ENCODE measurements at regions not wholly inside any gene's neighbourhood (a gene's known extent, or its start where the extent isn't known, plus 50 kb on each side); places are given as distances from the start of the nearest gene placed in this dataset.

DNA sequence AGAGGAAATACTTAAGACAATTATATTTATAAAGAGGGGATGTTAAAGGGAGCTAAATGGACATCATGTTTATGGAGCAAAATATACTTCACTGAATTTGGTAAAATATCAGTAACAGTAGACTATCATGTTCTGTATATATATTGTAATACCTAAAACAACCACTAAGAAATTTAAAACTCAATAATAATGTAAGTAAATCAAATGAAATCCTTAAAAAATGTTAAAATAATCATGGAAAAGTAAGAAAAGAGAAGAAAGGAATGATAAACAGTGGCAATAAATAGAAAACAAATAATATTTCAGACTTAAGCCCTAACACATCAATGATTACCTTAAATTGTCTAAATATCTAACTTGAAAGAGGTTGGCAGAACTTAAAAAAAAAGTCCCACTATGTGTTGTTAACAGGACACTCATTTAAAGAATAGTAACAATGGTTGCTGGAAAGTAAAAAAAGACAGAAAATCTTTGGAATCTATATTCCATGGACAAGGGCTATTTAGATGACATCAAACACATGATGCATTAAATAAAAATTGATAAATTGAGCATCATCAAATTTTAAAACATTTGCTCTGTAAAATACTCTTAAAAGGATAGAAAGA lies 842.2 kb upstream of the MAP3K7 start:
- H3K27ac Mint-ChIP-seq, result no peak overlapping the region
- no peak for ATAC-seq
- no peaks in the 10 kb centered on the region for H3K36me3 Mint-ChIP-seq (ENCODE audit: low read depth)
- H3K27me3 Mint-ChIP-seq, result no peaks in the 10 kb centered on the region
- peaks cover 5% of the 10 kb centered on the region for H3K9me3 Mint-ChIP-seq
- DNase-seq, result no peak
- no peaks in the 10 kb centered on the region for H3K4me1 Mint-ChIP-seq
- H3K4me3 Mint-ChIP-seq, result no peak overlapping the region

DNA sequence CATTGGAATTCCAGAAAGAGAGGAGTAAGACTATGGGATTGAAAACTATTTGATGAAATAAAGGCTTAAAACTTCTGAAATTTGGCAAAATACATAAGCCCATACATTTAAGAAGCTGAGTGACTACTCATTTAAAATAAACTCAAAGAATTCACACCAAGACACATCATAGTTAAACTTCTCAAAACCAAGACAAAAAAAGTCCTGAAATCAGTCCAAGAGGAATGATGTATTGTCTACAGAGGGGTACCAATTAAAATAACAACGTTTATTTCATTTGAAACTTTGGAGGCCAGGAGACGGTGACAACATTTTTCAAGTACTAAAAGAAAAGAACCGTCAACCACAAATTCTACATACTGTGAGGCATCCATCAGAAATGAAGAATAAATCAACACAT lies 841.4 kb upstream of the MAP3K7 start:
- H3K27ac Mint-ChIP-seq, result no peak overlapping the region
- no peaks in the 10 kb centered on the region for H3K27me3 Mint-ChIP-seq
- no peaks in the 10 kb centered on the region for H3K4me1 Mint-ChIP-seq
- ATAC-seq (no peak), DNase-seq (no peak)
- H3K36me3 Mint-ChIP-seq (ENCODE audit: low read depth), result no peaks in the 10 kb centered on the region
- peaks cover 6% of the 10 kb centered on the region for H3K9me3 Mint-ChIP-seq
- H3K4me3 Mint-ChIP-seq, result no peak overlapping the region

DNA sequence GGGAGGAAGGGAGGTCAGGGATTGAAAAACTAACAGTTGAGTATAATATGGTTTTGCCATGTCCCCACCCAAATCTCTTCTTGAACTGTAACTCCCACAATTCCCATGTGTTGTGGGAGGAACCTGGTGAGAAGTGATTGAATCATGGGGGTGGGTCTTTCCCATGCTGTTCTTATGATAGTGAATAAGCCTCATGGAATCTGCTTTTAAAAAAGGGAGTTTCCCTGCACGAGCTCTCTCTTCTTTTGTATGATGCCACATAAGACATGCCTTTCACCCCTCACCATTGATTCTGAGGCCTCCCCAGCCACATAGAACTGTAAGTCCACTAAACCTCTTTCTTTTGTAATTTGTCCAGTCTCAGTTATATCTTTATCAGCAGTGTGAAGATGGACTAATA lies 833.4 kb upstream of the MAP3K7 start:
- Mint-ChIP-seq H3K9me3 (peaks cover 15% of the 10 kb centered on the region), H3K36me3 (ENCODE audit: low read depth) (no peaks in the 10 kb centered on the region), H3K27me3 (no peaks in the 10 kb centered on the region), H3K27ac (no peak overlapping the region), H3K4me3 (no peak overlapping the region), H3K4me1 (no peaks in the 10 kb centered on the region)
- DNase-seq (no peak), ATAC-seq (no peak)

DNA sequence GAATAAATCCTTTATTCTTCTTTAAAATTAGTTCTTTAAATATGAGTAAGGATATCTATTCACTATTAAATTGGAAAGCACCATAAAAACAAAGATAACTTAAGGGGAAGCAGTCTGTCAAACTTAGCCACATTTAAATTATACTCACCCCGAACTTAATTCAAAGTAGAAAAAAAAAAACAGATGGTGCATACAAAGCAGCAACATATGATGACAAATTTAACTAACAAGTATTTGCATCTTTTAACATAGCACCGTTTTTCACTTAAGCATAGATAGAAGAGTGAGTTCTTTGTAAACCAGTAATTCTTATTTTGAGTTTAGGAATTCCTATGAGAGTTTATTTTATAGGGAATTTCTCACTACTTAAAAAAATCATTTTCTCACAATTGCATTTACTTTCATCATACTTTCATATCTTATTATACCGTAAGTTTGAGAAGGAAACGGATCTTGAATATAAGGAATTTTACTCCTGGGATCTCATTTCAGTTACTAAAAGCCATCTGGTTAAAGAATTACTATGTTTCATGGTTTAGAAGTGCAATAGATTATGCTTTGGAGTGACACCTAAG lies 828.2 kb upstream of the MAP3K7 start:
- H3K4me1 Mint-ChIP-seq, result no peaks in the 10 kb centered on the region
- H3K4me3 Mint-ChIP-seq, result no peak overlapping the region
- no peak for DNase-seq
- H3K36me3 Mint-ChIP-seq (ENCODE audit: low read depth), result no peaks in the 10 kb centered on the region
- no peak overlapping the region for H3K27ac Mint-ChIP-seq
- no peak for ATAC-seq
- H3K27me3 Mint-ChIP-seq, result no peaks in the 10 kb centered on the region
- H3K9me3 Mint-ChIP-seq, result peaks cover 8% of the 10 kb centered on the region

DNA sequence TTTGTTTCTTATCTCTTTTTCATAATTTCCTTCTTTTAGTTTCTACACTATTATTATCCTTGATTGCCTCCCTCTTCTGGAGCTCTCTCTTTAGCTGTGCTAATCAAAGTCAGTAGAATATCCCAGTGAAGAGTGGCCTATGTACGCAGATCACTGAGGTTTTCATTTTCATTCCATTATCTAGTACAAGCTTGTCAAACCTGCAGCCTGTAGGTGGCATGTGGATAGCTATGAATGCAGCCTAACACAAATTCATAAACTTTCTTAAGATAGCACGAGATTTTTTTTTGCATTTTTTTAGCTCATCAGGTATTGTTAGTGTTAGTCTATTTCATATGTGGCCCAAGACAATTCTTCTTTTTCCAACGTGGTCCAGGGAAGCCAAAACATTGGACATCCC lies 825.7 kb upstream of the MAP3K7 start:
- H3K9me3 Mint-ChIP-seq, result peaks cover 4% of the 10 kb centered on the region

DNA sequence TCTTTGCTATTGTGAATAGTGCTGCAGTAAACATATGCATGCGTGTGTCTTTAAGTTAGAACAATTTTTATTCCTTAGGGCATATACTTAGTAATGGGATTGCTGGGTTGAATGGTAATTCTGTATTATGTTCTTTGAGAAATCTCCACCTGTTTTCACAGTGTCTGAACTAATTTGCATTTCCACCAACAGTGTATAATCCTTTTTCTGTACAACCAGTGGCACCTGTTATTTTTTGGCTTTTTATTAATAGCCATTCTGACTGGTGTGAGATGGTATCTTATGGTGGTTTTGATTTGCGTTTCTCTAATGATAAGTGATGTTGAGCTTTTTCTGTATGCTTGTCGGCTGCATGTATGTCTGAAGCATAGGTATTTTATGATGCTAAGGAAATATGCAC lies 820.8 kb upstream of the MAP3K7 start:
- Mint-ChIP-seq H3K9me3 (peaks cover 15% of the 10 kb centered on the region), H3K27ac (no peak overlapping the region), H3K4me1 (no peaks in the 10 kb centered on the region), H3K36me3 (ENCODE audit: low read depth) (no peaks in the 10 kb centered on the region), H3K27me3 (no peaks in the 10 kb centered on the region), H3K4me3 (no peak overlapping the region)
- no peak for DNase-seq
- ATAC-seq, result no peak

More for the DNA sequence above, 825.7 kb upstream of the MAP3K7 start:
- no peak for ATAC-seq
- Mint-ChIP-seq H3K36me3 (ENCODE audit: low read depth) (no peaks in the 10 kb centered on the region), H3K27me3 (no peaks in the 10 kb centered on the region), H3K4me3 (no peak overlapping the region), H3K27ac (no peak overlapping the region), H3K4me1 (no peaks in the 10 kb centered on the region)
- no peak for DNase-seq

DNA sequence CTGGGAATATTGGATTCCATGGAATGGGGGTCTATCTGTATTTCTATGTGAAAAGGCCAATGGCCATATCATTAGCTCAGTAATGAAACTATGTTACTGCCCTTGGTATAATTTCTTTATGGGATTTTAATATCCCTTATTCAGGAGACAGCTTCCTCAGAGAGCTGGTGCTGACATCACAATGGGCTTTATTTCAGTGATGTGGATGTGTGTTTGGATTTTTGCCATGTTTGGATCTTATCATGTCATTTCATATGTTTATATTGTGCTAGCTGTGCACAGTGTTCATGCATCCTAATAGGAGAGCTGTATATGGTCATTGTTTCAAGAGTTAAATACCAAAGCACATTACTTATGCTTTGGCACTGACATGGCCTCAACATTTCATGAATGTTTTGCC lies 806.1 kb upstream of the MAP3K7 start:
- Mint-ChIP-seq H3K27me3 (no peaks in the 10 kb centered on the region), H3K4me1 (no peaks in the 10 kb centered on the region), H3K9me3 (peaks cover 9% of the 10 kb centered on the region), H3K27ac (no peak overlapping the region), H3K36me3 (ENCODE audit: low read depth) (no peaks in the 10 kb centered on the region), H3K4me3 (no peak overlapping the region)
- no peak for DNase-seq
- no peak for ATAC-seq

DNA sequence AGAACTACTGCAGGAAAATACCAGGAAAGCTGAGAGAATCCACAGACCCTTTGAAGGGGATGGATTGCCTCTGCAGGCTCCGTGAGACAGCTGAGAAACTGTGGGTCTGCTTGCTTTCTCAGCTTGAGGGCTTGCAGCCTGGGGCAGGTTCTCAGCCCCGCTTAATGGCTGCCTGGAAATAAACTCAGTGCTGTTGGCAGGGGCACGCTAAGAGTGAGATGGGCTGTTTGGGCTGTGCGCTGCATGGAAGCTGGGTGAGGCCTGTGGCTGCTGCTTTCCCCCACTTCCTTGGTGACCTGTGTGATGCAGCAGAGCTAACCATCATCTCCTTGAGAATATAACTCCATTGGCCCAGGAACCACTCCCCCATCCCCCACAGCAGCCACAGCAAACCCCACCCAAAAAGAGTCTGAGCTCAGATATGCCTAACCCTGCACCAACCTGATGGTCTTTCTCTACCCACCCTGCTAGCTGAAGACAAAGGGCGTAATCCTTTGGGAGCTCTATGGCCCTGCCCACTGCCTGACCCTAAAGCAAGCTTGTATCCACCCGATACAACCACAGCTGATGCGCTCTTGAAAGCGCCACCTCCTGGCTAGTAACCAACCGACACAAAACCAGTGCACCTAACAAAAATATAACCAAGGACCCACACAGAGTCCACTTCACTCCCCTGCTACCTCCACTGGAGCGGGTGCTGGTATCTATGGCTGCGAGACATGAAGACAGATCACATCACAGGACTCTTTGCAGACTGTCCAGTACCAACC lies 800.6 kb upstream of the MAP3K7 start:
- no peaks in the 10 kb centered on the region for H3K36me3 Mint-ChIP-seq (ENCODE audit: low read depth)
- H3K27me3 Mint-ChIP-seq, result no peaks in the 10 kb centered on the region
- H3K9me3 Mint-ChIP-seq, result peaks cover 19% of the 10 kb centered on the region
- DNase-seq, result no peak
- no peaks in the 10 kb centered on the region for H3K4me1 Mint-ChIP-seq
- no peak overlapping the region for H3K4me3 Mint-ChIP-seq
- H3K27ac Mint-ChIP-seq, result no peak overlapping the region
- no peak for ATAC-seq

DNA sequence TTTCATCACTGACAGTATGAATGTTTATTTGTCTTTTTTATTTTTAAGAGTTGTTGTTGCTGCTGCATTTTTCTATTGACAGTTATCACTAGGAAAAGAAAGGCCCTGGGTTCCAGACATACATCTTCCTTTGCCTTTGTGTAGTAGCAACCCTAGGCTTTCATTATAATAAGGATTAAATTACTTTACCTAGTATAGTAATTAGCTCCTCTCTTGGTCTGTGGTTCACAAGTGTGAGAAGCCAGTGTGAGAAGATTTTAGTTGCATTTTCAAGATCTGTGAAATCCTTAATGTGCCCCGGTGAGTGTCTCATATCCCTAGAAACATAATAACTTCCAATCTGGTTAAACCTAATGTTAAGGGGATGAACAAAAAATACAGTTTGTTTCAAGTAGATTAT lies 799.3 kb upstream of the MAP3K7 start:
- H3K27ac Mint-ChIP-seq, result no peak overlapping the region
- H3K36me3 Mint-ChIP-seq (ENCODE audit: low read depth), result no peaks in the 10 kb centered on the region
- ATAC-seq (no peak), DNase-seq (no peak)
- peaks cover 19% of the 10 kb centered on the region for H3K9me3 Mint-ChIP-seq
- no peak overlapping the region for H3K4me3 Mint-ChIP-seq
- no peaks in the 10 kb centered on the region for H3K4me1 Mint-ChIP-seq
- no peaks in the 10 kb centered on the region for H3K27me3 Mint-ChIP-seq

DNA sequence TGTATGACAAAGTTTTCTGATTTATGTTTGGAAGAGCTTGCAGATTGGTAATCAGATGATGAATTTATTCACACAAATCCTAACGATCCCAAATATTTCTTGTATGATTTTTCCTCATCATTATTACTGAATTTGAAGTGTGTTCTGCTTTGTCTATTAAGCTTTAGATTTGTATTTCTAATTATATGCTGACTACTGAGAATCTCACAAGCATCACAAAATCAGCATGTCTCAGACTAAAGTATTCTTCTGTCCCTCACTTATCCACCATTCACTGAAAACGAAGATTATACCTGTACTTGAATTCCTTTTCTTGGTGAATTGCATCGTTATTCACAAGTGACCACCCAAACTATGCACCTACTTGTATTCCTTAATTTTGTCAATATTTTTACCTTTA lies 796.3 kb upstream of the MAP3K7 start:
- Mint-ChIP-seq H3K9me3 (peaks cover 16% of the 10 kb centered on the region), H3K27me3 (no peaks in the 10 kb centered on the region), H3K27ac (no peak overlapping the region), H3K36me3 (ENCODE audit: low read depth) (no peaks in the 10 kb centered on the region), H3K4me1 (no peaks in the 10 kb centered on the region), H3K4me3 (no peak overlapping the region)
- DNase-seq (no peak), ATAC-seq (no peak)

DNA sequence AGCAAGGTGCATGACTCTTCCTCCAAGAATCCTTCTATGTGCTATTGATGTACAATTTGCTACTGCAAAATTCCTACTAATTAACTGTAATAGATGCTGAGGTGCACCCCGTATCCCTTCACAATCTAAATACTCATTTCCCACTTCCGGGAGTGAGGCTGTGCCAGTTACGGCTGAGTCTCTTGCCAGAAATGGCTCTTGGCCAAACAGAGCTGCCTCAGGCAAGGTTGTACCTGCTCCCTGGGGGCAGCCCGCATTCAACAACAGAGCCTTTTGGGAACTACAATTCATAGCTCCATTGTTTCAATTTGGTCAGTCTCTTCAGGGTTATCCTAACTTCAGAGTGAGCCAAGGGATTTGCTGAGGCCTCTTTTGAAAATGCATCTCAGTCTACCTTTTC lies 789.8 kb upstream of the MAP3K7 start:
- H3K27ac Mint-ChIP-seq, result no peak overlapping the region
- H3K4me1 Mint-ChIP-seq, result no peaks in the 10 kb centered on the region
- no peak for ATAC-seq
- no peak for DNase-seq
- no peak overlapping the region for H3K4me3 Mint-ChIP-seq
- no peaks in the 10 kb centered on the region for H3K36me3 Mint-ChIP-seq (ENCODE audit: low read depth)
- no peaks in the 10 kb centered on the region for H3K9me3 Mint-ChIP-seq
- H3K27me3 Mint-ChIP-seq, result no peaks in the 10 kb centered on the region

DNA sequence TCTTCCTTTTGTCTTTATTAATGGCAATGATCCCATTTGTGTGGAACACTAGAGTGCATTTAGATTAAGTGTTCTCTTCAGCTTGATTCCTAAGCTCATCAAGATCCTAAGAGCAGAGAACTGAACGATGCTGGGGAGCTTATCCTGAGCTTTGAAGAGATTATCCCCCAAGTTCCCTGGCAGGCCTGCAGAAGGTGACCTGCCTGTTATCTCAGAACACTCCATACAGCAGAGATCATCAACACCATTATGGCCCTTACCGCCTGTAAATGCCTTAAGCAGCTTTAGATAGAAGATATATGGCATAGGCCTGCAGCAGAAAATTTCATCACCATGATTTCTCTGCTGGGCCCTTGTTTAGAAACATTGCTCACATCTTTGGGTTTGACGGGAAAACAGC lies 779.9 kb upstream of the MAP3K7 start:
- Mint-ChIP-seq H3K27ac (no peak overlapping the region), H3K4me3 (no peak overlapping the region), H3K9me3 (no peaks in the 10 kb centered on the region), H3K4me1 (no peaks in the 10 kb centered on the region), H3K27me3 (no peaks in the 10 kb centered on the region), H3K36me3 (ENCODE audit: low read depth) (no peaks in the 10 kb centered on the region)
- DNase-seq (no peak), ATAC-seq (no peak)

DNA sequence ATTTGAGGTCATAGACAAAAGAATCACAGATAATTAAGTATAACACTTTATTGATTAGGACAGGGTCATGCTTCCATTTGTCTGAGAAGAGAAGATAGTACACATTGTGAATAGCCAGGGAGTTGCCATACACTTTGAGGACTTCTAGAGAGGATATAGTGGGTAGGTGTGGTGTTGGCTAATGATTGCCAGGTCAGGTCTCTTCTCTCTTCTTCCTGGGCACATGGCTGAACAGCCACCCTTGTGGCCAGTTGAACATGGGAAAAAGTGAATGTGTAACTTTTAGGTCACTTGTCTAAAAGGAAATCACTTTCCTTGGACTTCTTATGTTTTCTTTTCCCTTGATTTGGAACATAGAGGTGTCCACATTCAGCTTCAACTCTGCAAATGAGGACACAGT lies 772.1 kb upstream of the MAP3K7 start:
- Mint-ChIP-seq H3K4me1 (no peaks in the 10 kb centered on the region), H3K9me3 (no peaks in the 10 kb centered on the region), H3K27ac (no peak overlapping the region), H3K27me3 (no peaks in the 10 kb centered on the region), H3K4me3 (no peak overlapping the region), H3K36me3 (ENCODE audit: low read depth) (no peaks in the 10 kb centered on the region)
- DNase-seq (no peak), ATAC-seq (no peak)

DNA sequence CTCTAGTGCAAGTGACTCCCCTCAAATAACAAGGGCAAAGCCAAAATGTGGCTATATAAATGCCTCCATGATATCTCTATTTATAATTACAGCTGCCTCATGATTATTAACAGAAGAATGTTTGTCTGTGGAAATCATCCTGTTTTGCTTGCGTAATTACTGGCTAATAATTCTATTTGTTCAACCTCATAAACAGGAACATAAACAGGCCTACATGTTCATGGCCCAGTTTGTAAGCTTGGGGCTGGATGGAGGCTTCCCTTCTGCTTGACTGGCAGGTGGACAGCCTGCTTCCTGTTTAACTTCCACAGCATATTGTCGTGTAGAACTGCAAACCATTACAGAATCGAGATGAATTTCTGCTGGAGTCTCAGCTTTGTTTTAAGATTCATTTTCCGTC lies 766.0 kb upstream of the MAP3K7 start:
- no peak overlapping the region for H3K27ac Mint-ChIP-seq
- DNase-seq (no peak), ATAC-seq (no peak)
- no peaks in the 10 kb centered on the region for H3K36me3 Mint-ChIP-seq (ENCODE audit: low read depth)
- H3K27me3 Mint-ChIP-seq, result no peaks in the 10 kb centered on the region
- H3K9me3 Mint-ChIP-seq, result no peaks in the 10 kb centered on the region
- H3K4me3 Mint-ChIP-seq, result no peak overlapping the region
- H3K4me1 Mint-ChIP-seq, result no peaks in the 10 kb centered on the region

DNA sequence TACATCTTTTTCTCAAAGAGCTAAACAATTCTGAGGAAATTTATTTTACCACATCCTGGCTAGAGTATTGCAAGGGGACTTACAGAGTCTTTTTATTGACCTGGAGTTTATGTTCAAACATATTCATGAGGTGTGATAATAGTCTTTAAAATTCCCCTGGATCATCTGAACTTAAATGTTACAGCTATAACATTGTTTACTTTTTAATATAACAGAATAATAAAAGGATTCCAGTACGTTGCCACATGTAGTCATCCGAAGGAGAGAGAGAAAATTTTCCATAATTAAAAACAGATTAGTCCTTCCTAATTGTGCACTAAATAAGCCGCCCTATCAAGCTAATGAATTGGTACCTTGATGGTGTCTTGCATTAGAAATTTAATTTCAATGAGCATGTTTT lies 765.4 kb upstream of the MAP3K7 start:
- no peaks in the 10 kb centered on the region for H3K36me3 Mint-ChIP-seq (ENCODE audit: low read depth)
- H3K27me3 Mint-ChIP-seq, result no peaks in the 10 kb centered on the region
- ATAC-seq (no peak), DNase-seq (no peak)
- H3K27ac Mint-ChIP-seq, result no peak overlapping the region
- H3K4me1 Mint-ChIP-seq, result no peaks in the 10 kb centered on the region
- H3K4me3 Mint-ChIP-seq, result no peak overlapping the region
- H3K9me3 Mint-ChIP-seq, result no peaks in the 10 kb centered on the region
